COLO829 (cell line): ENCODE measurements at regions not wholly inside any gene's neighbourhood (a gene's known extent, or its start where the extent isn't known, plus 50 kb on each side); places are given as distances from the start of the nearest gene placed in this dataset.
"Not testable (repeated sequence)": the region's sequence is repeated elsewhere in the genome, so short reads cannot be mapped to it uniquely, and the experiment has no call there.

Experiments
- DNase-seq: peaks from one replicate; pipeline ENCODE4 v3.0.0; 2012; ENCODE audit warnings: low spot score

DNA sequence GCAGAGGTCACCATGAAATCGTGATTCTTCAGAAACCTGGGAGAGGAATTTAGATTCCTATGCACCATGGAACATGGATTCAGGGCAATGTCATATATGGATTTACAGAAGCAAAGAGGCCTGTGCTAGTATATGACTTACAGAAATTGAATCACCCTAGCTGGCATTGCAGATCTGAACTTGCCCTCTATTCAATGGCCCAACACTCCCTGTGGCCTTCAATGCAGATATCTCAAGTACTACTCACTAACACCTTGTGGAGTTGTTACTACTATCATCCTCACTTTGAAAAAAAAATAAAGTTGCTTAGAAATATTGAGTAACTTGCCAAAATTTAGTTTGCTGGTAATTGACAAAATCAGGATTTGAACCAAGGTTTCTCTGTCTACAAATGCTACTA lies 305.4 kb upstream of the SLITRK1 start:
- DNase-seq = no peak

DNA sequence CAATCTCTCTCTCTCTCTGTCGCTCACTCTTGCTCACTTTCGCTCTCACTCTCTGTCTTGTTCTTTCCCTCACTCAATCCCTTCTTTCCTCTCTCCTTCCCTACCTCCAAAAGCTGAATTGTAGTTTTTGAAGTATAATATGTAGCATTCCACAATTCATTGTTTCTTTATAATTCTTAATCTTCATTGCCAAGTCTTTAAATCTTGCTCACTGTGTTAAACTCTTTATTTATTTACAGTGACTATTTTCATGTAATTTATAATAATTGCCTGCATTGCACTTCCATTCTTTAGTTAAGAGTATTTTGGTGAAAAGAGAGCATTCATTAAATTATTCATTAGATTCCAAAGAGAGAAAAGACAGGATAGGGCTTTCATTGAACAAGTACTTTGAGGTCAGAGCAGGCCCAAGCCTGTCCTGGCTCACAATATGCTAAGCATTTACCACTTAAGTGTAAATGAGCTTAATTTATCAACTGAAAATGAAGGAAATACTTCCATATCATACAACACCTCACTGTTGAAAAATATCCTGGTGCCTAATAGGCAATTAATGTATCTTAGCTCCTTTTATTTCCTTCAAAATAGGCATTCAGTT lies 257.4 kb upstream of the SLITRK1 start:
- peak; percentile 5 for DNase-seq

GRCh38 chr13:84137292-84137691 lies 255.0 kb upstream of the SLITRK1 start:
- DNase-seq = no peak

- DNase-seq = no peak
Measured at GRCh38 chr13:84136582-84136981, 254.3 kb upstream of the SLITRK1 start.

GRCh38 chr13:84132491-84132890 lies 250.2 kb upstream of the SLITRK1 start:
- no peak for DNase-seq

DNA sequence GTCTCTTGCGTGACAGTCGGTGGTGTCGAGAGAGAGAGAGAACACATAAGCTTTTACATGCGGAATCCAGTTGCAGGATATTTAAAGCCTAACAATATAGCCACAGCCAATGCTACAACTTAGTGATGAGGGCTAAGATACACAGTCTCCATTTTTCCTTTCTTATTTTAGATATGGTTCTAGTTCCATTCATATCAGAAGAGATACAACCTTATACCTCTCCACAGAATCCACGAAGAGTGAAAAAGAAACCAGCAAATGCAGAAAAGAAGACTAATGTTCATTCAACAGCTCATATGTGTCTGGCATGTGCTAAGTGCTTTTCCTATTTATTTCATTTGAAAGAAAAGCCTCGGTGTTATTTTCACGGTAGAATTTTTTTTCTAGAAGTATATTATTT lies 249.0 kb upstream of the SLITRK1 start:
- DNase-seq = no peak

DNA sequence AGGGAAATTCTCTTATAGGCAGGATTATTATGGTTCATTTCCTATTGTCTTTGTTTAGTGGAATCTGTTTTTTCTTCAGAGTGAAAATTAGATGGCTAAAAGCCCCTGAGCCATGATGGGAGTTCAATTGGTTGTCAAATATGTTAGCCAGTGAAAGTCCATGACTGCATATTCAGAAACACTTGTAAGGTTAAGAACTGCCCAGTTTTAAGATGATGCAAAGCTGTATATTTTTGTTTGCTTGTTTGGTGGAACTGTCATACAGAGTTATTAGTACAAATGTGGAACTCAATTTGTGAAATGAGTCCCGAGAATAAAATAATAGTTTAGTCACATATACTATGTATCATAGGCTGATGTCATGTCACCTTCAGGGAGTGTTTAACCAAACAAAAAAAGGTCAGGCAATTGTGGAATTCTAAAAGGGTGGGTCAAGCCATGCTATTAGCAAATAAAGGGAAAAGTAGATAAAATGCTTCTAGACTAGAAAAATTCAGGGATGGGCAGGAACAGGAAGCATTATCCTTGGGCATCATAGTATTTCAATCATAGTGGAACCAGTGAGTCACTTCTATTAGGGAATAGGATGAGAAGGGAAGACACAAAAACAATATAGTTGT lies 248.3 kb upstream of the SLITRK1 start:
- DNase-seq = no peak

DNA sequence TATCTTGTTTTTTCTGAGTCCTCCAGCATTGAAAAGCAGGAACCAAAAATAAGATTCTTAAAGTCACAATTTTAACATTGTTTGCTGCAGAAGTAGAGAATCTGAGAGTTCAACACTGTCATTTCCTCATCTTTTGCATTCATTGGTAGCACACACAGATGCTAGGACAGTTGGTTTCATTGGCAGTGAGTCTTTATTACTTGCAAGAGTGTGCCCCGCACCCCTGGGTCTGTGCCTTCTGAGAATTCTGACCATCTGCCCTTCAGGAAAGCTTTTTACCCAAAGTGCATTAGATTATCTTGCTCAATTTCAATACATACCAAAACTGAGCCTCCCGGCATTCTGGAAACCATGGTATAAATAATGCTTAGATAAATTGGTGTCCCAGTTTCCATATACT lies 247.7 kb upstream of the SLITRK1 start:
- DNase-seq = no peak

- DNase-seq = no peak
Measured at GRCh38 chr13:84127597-84128128, 245.4 kb upstream of the SLITRK1 start.

DNA sequence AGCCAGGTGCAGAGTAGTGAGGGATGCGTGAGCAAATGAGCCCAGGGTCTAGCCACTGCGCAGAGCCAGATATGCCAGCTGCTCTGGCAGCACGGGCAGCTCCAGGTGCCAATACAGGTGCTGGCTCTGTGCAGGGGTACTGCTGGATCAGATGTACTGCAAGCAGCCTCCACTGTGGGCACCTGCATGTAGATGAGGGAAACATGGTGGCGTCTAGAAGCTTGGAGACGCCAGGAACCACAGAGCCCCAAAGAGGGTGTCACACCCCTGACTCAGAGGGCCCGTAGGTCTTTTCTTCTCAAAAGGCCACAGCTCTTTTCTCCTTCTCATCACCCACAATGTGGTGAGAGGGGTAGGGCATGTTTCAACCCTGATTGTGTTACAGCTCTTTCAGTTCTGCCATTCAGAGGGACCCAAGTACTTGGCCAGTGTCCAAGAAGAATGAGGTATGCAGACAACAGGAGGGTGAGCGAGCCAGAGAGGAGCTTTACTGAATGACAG lies 244.4 kb upstream of the SLITRK1 start:
- no peak for DNase-seq

GRCh38 chr13:84121456-84121855 lies 239.2 kb upstream of the SLITRK1 start:
- DNase-seq = no peak

DNA sequence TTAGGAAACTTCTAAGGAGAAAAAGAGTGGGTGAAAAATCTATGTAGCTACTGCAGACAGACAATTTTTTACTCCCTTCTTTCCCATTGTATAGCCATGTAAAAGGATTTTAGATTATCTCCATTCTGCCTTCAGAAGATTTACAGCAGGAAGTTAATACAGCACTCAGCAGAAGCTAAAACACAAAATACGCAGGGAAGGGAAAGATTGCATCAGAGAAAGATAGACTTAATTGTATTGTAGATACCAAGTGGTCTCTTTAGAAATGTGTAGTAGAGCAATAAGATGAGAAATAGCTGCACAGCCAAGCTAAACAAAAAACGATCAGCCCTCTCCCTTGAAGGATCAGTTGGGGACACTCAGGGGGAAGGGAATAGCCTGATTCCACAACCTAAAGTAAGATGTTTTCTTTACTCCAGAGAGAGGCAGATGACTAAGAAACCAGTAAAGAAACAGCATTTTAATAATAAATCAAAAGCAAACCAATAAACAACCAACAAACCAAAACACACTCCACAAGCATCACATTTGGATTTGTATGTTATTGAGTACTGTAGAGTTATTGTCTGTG lies 236.7 kb upstream of the SLITRK1 start:
- no peak for DNase-seq

- no peak for DNase-seq
Measured at GRCh38 chr13:84098273-84098672, 216.0 kb upstream of the SLITRK1 start.

- no peak for DNase-seq
Measured at GRCh38 chr13:84097148-84097547, 214.9 kb upstream of the SLITRK1 start.

- DNase-seq = no peak
Measured at GRCh38 chr13:84096216-84096615, 213.9 kb upstream of the SLITRK1 start.

- no peak for DNase-seq
Measured at GRCh38 chr13:84088996-84089395, 206.7 kb upstream of the SLITRK1 start.

DNA sequence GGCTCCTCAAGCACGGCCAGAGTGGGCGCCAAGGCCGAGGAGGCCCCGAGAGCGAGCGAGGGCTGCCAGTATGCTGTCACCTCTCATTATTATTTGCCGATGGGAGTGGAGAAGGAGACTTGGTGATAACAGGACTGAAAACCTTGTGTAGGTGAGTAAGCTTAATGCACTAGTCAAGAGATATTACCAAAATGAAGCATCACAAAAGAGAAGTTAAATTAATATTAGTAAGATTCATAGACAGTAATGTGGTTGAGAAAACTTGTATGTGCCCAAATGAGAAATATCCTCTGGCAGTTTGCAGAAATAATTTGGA lies 204.5 kb upstream of the SLITRK1 start:
- DNase-seq = no peak

GRCh38 chr13:84086098-84086846 lies 204.0 kb upstream of the SLITRK1 start:
- DNase-seq = not testable (repeated sequence)

DNA sequence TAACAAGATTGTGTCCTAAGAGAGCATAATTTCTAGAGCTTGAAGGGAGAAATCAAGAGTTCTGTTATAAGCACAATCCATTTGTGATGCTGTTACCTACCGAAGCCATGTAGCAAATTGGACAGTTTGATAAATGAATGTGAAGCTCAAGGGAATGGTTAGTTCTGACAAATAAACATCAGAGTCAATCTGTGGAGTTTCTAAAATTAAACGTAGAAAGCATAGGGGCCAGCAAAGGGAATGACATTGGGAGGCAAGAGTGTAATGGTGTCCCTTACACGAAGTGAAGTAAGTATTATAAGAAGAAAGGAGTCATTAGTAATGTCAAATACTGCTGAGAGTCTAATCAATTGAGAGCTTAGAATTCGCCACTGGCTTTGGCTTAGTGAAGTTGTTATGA lies 200.2 kb upstream of the SLITRK1 start:
- no peak for DNase-seq

GRCh38 chr13:84080748-84081530 lies 198.7 kb upstream of the SLITRK1 start:
- DNase-seq = no peak

DNA sequence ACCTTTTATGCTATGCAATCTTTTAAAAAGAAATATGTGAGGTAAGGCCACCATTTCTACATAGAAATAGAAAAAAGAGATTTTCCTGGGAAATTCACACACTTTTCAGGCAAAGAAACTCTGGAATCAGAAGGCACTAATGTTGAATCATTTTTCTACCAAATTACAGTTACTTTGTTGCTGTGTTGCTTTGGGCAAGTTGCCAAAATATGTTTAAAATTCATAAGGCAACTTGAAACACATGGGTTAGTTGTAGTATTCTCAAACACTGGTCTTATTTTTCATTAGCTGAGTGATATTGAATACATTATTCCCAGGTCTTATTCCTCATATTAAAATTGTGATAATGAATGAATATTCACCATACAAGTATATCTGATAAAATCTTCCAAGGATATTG lies 195.0 kb upstream of the SLITRK1 start:
- no peak for DNase-seq

- DNase-seq = no peak
Measured at GRCh38 chr13:84076280-84076679, 194.0 kb upstream of the SLITRK1 start.
